Left lung (tissue), 4 donors: ENCODE measurements at regions not wholly inside any gene's neighbourhood (a gene's known extent, or its start where the extent isn't known, plus 50 kb on each side); places are given as distances from the start of the nearest gene placed in this dataset.

Experiments used
- ATAC-seq: fragments of 200-7000 bp; cut with Tn5 transposase; one replicate; pipeline ENCODE4 v1.9.1; 2020; ENCODE audit warnings: moderate library complexity
- DNase-seq, 4 donors: peaks; one replicate each; pipeline ENCODE4 v3.0.0-alpha.2; 2013 to 2020
- H3K27ac ChIP-seq, 2 donors: fragments of 200-600 bp; sonication (generic) in 1 of 2; one replicate each; pipeline versions ENCODE4 v1.5.0 to v1.8.0; 2020 to 2021
- H3K27me3 ChIP-seq, 2 donors: fragments of 200-600 bp; sonication (generic) in 1 of 2; one replicate each; pipeline versions ENCODE4 v1.5.0 to v1.8.0; 2020 to 2021
- H3K36me3 ChIP-seq, 2 donors: fragments of 200-600 bp; sonication (generic) in 1 of 2; one replicate each; pipeline versions ENCODE4 v1.5.0 to v1.8.0; 2020 to 2021
- H3K4me1 ChIP-seq, 2 donors: fragments of 200-600 bp; one replicate each; pipeline ENCODE4 v1.8.0; 2021
- H3K4me3 ChIP-seq, 2 donors: fragments of 200-600 bp; sonication (generic) in 1 of 2; one replicate each; pipeline versions ENCODE4 v1.5.0 to v1.8.0; 2020 to 2021; ENCODE audit warnings: mild to moderate bottlenecking in 1 of 2
- H3K9me3 ChIP-seq, 2 donors: fragments of 200-600 bp; sonication (generic) in 1 of 2; one replicate each; pipeline versions ENCODE4 v1.5.0 to v1.8.0; 2020 to 2021
- intact Hi-C, 2 donors: fragments of 100-400 bp; cut with DNase I; formaldehyde crosslinking; loops; one replicate each; pipeline versions ENCODE4 v1.11.2 to v1.14.2; 2022
- TF ChIP-seq, protein P1 (sequence below), 2 donors: fragments of 200-600 bp; sonication (generic) in 1 of 2; IDR thresholded peaks; one replicate each; pipeline versions ENCODE4 v1.5.0 to v1.8.0; 2021; ENCODE audit warnings: antibody characterized with exemption in 2 of 2
- donor health status: DM: no; HTN: yes; CAD: no.
- donor health status: DM: no; HTN: no; CAD: no.

DNA sequence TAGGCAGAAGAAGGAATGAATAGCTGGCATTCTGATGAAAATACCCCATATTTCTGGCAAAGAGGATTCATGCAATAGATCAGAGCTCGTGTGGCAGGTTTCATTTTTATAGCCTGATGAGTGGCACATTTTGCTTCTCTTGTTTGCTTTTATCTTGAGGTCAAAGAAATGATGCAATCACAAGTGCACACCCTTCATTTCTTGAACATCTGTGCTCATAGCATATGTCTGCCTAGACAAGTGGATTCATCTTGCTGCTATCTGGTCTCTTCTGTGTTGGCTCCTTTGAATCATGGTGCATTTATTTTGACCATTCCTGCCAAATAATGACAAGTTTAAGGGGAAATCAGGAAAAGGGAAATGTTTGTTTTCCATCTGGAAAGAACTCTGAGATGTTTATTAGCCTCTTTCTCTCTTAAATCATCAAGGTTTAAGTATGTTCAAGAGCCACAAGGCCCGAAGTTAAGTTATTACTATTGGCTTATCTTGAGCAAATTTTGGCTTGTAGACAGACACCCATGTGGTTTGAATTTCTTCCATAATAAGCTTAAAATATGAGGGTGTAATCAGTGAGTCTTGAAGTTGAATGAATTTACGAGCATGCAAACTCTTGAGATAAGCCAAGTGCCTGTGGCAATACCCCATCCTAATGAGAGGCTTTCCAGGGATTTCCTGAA, 59.3 kb upstream of the HS3ST1 start:
- Histone ChIP-seq H3K4me3 (no peak overlapping the region), H3K4me1 (peaks cover 0 to 16% of the 10 kb centered on the region in 2 donors), H3K9me3 (no peaks in the 10 kb centered on the region), H3K36me3 (no peaks in the 10 kb centered on the region), H3K27ac (peak overlapping the region in 1 of 2 donors; percentile 31), H3K27me3 (no peaks in the 10 kb centered on the region)
- intact Hi-C loops: no loop called here
- TF ChIP-seq, protein P1, sequence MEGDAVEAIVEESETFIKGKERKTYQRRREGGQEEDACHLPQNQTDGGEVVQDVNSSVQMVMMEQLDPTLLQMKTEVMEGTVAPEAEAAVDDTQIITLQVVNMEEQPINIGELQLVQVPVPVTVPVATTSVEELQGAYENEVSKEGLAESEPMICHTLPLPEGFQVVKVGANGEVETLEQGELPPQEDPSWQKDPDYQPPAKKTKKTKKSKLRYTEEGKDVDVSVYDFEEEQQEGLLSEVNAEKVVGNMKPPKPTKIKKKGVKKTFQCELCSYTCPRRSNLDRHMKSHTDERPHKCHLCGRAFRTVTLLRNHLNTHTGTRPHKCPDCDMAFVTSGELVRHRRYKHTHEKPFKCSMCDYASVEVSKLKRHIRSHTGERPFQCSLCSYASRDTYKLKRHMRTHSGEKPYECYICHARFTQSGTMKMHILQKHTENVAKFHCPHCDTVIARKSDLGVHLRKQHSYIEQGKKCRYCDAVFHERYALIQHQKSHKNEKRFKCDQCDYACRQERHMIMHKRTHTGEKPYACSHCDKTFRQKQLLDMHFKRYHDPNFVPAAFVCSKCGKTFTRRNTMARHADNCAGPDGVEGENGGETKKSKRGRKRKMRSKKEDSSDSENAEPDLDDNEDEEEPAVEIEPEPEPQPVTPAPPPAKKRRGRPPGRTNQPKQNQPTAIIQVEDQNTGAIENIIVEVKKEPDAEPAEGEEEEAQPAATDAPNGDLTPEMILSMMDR (IDR thresholded peaks at IDR 0.05): no peak
- peak; percentile 78 for ATAC-seq
- no peak for DNase-seq

DNA sequence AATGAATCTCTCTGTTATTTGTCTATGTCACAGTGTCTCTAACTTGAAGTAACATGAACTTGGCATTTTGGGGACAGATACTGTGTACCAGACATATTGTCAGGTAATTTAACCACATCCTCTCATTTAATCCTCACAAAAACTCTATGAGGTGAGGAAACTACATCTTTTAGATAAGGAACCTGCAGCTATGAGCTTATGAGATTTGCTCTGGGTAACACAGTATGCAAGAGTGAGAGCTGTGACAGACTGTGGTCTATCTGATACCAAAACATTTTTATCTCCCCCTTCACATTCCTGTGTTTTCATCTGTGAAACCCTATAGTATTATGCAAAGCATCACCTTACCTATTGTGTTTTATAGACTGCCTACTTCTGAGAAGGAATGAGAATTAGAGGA, 58.4 kb upstream of the HS3ST1 start:
- Histone ChIP-seq H3K27ac (no peak overlapping the region), H3K36me3 (no peaks in the 10 kb centered on the region), H3K9me3 (no peaks in the 10 kb centered on the region), H3K27me3 (no peaks in the 10 kb centered on the region), H3K4me1 (peaks cover 0 to 19% of the 10 kb centered on the region in 2 donors), H3K4me3 (no peak overlapping the region)
- TF ChIP-seq, protein P1 (IDR thresholded peaks at IDR 0.05): no peak
- ATAC-seq: no peak
- intact Hi-C loops: no loop called here
- no peak for DNase-seq

DNA sequence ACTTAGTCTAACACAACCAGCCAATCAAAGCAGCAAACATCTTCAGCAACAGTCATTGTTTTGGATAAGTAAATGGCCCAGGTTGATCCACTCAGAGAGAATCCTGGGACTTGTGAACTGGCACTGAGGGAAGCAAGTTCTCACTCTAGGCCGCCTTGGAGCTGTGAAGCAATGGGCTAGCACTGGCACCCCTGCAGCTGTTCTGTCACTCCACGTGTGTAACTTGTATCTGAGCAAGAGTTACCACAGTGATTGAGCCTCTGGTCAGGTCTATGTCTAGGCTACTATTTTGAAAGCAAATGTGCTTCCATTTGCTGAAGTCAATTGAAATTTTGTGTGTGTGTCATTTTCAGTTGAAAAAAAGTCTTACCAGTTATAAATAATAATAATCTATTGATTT, 57.2 kb upstream of the HS3ST1 start:
- ATAC-seq: no peak
- intact Hi-C loops: no loop called here

DNA sequence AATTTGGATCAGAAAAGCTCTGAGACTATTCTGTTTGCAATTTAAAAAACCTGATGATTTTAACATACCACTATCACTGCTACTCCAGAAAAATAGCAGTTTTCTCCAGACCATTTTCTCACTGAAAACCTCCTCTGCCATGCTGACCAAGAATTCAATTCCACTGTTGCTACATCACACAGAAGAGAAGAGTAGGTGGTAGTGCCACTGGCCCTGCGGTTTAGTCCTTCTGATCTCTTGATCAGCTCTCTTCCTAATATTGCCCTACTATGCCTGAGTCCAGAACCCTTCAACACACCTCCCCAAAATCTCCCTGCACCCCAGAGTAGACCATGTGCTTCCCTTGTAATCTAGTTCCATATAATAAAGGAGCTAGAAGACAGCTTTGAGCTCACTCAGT, 55.8 kb upstream of the HS3ST1 start:
- Histone ChIP-seq H3K36me3 (no peaks in the 10 kb centered on the region), H3K4me1 (peaks cover 0 to 33% of the 10 kb centered on the region in 2 donors), H3K27ac (no peak overlapping the region), H3K9me3 (no peaks in the 10 kb centered on the region), H3K27me3 (no peaks in the 10 kb centered on the region), H3K4me3 (no peak overlapping the region)
- intact Hi-C loops: no loop called here
- DNase-seq (no peak), ATAC-seq (no peak)
- TF ChIP-seq, protein P1 (IDR thresholded peaks at IDR 0.05): no peak

More for the DNA sequence above, 57.2 kb upstream of the HS3ST1 start:
- Histone ChIP-seq H3K36me3 (no peaks in the 10 kb centered on the region), H3K27me3 (no peaks in the 10 kb centered on the region), H3K9me3 (no peaks in the 10 kb centered on the region), H3K4me3 (no peak overlapping the region), H3K4me1 (peaks cover 0 to 25% of the 10 kb centered on the region in 2 donors), H3K27ac (no peak overlapping the region)
- no peak for DNase-seq
- TF ChIP-seq, protein P1 (IDR thresholded peaks at IDR 0.05): no peak

DNA sequence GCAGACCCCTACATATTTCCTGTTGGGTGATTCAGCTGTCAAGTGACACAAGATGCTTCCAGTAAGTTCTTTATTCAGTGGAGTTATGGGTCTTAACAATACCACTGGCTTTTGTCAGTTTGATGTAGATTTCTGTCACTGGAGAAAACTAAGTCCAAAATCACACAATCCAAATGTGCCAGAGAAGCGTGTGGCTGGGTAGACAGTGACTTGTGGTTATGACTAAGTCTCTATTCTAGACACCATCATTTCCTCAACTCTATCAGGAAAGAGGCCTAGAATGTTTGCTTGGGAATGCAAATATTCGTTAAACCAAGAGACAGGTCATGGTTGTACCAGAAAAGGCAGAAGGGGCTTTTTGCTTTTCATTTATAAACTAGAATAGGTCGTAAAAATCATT, 54.4 kb upstream of the HS3ST1 start:
- H3K27ac ChIP-seq: peak overlapping the region in 1 of 2 donors; percentile 57
- no peaks in the 10 kb centered on the region for H3K27me3 ChIP-seq
- DNase-seq (no peak), ATAC-seq (no peak)
- intact Hi-C loops: no loop called here
- no peaks in the 10 kb centered on the region for H3K36me3 ChIP-seq
- no peak overlapping the region for H3K4me3 ChIP-seq
- H3K4me1 ChIP-seq: peaks cover 0 to 22% of the 10 kb centered on the region in 2 donors
- TF ChIP-seq, protein P1 (IDR thresholded peaks at IDR 0.05): no peak
- H3K9me3 ChIP-seq: no peaks in the 10 kb centered on the region
